GM18861 (cell line): ENCODE measurements at regions not wholly inside any gene's neighbourhood (a gene's known extent, or its start where the extent isn't known, plus 50 kb on each side); places are given as distances from the start of the nearest gene placed in this dataset.
"Not testable (repeated sequence)": the region's sequence is repeated elsewhere in the genome, so short reads cannot be mapped to it uniquely, and the experiment has no call there.

Experiments used
- ATAC-seq: cut with Tn5 transposase; IDR thresholded peaks from one replicate; pipeline ENCODE4 v1.9.1; 2021; ENCODE audit not compliant: unreplicated experiment

DNA sequence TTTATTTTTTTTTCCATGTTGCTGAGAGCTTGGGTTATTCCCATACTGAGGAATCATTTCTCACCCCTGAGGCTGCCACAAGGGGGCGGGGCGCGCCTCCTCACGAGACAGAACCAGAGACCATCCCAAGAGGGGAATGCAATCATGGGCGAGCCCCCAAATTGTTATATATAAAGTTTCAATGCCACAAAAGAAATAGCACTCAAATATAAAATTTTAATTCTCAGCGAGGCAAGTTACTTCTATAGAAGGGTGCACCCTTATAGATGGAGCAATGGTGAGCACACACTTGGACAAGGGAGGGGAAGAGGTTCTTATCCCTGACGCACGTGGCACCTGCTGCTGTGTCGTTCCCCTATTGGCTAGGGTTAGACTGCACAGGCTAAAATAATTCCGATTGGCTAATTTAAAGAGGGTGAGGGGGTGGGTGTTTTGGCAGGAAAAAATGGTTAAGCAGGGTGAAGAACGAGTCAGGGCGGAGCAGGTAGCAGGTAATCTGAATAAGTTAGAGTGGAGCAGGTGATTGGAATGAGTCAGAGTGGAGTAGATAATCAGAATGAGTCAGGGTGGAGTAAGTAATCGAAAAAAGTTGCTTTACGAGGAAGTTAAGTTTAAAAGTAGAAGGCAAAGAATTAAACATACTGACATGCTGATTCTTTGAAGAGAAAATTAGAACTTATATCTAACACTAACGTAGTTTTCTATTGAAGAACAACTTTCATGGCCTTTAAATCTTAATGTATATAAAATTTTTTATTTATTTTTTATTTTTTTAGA, 177.5 kb downstream of the MTCL1 start:
- ATAC-seq, result no peak

GRCh38 chr18:8883409-8883668, 178.0 kb downstream of the MTCL1 start:
- no peak for ATAC-seq

GRCh38 chr18:8887877-8888276, 182.5 kb downstream of the MTCL1 start:
- not testable (repeated sequence) for ATAC-seq

GRCh38 chr18:8889489-8889888, 184.1 kb downstream of the MTCL1 start:
- no peak for ATAC-seq

GRCh38 chr18:8890503-8890902, 185.1 kb downstream of the MTCL1 start:
- not testable (repeated sequence) for ATAC-seq

DNA sequence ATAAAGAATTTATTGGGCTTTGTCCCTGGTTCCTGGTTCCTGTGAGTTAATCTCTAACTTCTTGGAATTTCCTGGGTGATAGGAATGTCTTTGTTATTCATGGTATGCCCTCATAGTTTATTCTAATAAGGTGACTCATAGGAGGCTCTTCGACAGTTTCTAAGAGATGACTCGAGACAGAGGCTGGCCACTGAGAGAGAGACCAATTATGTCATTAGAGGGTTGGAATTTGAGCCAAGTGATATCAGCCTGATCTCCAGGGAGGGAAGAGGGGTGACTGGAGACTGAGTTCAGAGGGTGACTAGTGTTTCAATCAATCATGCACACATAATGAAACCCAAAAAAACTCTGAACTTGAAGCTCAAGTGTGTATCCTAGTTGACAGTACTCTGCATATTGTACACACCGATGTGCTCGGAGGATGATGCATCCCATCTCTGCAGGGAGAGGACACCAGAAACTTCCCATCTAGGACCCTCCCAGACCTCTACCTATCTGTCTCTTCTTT, 185.7 kb downstream of the MTCL1 start:
- ATAC-seq, result no peak

DNA sequence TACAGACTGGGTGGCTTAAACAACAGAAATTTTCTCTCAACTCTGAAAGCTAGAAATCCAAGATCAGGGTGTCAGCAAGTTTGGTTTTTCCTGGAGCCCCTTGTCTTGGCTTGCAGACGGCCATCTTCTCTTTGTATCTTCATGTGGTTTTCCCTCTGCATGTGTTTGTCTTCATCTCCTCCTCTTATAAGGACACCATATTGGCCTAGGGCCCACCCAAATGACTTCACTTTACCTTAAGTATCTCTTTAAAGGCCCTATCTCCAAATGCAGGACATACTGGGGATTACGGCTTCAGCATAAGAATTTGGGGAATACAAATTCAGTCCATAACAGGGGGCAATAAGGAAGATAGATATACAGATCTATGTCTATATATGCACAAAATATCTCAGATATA, 187.9 kb downstream of the MTCL1 start:
- no peak for ATAC-seq

GRCh38 chr18:8893628-8894231, 188.4 kb downstream of the MTCL1 start:
- ATAC-seq, result no peak

- ATAC-seq, result no peak
Measured at GRCh38 chr18:8894823-8895222, 189.5 kb downstream of the MTCL1 start.

GRCh38 chr18:8895341-8895740, 190.0 kb downstream of the MTCL1 start:
- ATAC-seq, result no peak

DNA sequence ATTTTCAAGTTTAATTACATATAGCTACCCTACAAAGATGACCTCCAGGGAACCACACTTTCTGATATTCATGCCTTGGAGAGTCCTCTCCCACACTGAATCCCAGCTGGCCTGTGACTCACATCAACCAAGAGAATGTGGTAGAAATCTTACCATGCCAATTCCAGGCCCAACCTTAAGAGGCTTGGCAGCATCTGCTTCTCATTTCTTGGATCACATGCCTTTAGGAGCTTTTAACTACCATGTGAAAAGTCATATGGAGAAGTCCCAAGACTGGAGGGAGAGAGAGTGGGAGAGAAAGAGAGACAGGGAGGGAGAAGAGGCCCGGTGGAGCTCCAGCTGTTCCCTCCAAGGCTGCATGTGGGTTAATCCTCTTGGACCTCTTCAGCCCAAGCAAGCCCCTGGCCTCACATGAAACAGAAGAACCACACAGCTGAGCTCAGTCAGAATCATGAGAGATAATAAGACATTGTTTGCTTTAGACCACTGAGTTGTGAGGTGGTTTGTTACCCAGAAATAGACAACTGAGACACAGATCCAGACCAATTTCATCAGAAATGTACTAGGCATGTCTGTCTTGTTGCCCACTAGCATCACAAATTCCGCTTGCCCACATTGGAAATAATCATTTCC, 190.7 kb downstream of the MTCL1 start:
- no peak for ATAC-seq

DNA sequence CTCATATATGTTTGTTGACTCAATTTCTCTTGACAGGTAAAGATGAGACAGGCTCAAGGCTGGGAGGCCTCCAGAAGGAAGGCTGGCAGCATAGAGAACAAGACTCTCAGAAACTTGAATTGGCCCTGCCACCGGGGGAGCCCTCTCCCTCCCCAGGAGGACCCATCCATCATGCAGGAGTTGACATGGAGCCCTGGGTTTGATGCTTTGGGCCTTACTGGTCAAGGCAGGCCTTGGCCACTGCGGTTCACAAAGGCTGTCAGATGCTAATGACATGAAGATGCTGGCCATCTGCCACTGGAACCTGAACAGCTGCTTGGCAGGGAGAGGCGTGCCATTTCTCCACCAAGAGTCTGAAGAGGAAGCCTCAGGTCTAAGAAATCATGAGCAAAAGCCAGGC, 193.6 kb downstream of the MTCL1 start:
- ATAC-seq, result no peak

DNA sequence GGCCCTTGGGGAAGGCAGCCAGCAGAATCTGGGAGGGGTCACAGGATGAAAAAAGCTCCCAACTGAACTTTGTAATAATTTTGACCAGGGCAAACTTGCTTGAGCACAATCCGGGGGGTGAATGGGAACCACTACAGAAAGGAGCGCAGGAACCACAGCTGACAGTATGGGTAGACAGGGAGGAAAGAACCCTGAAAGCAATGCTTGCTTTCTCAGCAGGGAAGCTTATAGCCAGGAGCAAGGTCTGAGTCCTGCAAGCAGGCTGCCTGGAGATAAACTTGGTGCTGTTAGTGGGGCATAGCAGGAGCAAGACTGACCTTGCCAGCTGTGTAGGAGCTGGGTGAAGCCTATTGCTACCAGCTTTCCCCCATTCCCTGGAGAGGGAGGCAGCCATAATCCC, 195.2 kb downstream of the MTCL1 start:
- ATAC-seq, result no peak

- no peak for ATAC-seq
Measured at GRCh38 chr18:8901019-8901418, 195.7 kb downstream of the MTCL1 start.

GRCh38 chr18:8904316-8904715, 198.2 kb upstream of the NDUFV2 start:
- ATAC-seq, result no peak

- ATAC-seq, result no peak
Measured at GRCh38 chr18:8908792-8909510, 193.5 kb upstream of the NDUFV2 start.

DNA sequence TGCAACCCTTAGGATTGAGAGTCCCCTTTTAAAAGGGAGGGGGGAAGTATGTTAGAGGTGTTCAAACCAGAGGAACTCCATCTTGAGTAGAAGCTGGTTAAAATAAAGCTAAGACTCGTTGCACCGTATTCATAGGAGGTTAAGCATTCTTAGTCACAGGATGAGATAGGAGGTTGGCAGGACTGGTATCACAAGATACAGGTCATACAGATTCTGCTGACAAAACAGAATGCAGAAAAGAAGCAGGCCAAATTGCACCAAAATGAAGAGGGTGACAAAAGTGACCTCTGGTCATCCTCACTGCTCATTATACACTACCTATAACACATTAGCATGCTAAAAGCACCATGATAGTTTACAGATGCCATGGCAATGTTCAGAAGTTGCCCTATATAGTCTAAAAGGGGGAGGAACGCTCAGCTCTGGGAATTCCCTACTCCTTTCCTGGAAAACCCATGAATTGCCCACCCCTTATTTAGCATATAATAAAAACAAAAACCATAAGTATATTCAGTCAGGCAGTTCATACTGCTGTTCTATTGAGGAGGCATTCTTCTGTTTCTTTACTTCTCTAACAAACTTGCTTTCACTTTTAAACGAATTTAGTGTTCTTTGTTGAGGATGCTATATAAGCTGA, 192.2 kb upstream of the NDUFV2 start:
- ATAC-seq, result no peak

DNA sequence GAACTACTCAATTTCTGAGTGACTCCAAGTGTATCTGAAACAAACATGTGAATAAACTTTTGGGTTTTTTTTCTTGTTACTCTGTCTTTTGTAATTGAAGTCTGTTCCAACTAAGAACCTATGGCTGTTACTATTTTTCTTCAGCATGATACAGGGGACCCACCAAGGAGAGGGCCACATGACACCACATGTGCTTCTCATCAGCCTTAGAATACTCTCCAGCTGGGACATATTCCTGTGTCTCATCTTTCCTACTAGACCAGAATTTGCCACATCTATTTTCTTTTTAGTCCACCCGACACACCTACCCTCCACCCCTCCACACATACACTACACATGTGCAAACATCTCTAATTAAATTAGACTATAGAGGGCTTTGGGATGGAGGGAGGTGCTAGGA, 191.7 kb upstream of the NDUFV2 start:
- ATAC-seq, result no peak

DNA sequence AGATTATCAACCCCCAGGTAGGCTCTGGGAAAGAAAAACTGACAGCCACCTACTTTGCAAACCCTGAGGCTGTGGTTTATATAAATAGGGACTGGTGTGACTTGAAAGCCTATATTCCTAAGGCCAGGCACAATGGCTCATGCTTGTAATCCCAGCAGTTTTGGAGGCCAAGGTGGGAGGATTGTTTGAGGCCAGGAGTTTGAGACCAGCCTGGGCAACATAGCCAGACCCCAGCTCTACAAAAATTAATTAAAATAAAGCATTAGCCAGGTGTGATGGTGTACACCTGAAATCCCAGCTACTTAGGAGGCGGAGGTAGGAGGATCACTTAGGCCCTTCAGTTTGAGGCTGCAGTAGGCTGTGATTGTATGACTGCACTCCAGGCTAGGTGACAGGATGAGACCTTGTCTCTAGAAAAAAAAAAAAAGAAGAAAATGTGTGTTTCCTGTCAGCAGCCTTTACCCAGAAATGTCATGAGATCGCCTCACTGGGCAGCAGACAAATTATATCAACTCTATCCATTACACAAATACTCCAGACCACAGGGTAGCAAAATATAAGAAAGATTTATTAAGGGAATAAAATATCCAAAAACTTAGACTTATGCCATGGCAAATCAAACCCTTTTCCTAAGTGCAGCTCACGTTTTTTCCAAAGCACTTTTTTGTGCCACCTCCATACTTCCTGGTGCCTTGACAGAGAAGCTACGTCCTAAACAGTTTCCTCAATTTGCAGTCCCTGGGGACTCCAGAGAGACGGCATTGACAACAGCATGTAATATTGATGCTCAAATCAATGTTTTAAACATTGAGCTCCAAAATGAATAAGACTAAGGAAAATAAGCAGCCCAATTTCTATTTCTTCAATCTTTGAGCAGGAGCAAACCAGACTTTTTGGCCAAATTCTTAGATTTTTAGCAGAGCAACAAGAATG, 190.8 kb upstream of the NDUFV2 start:
- no peak for ATAC-seq
